ENCODE measurements at regions not wholly inside any gene's neighbourhood (a gene's known extent, or its start where the extent isn't known, plus 50 kb on each side); places are given as distances from the start of the nearest gene placed in this dataset.

- Histone ChIP-seq H3K4me3 (ENCODE audit: low read depth, low read length) (no peak overlapping the region), H3K9me3 (no peaks in the 10 kb centered on the region), H3K36me3 (no peaks in the 10 kb centered on the region), H3K27me3 (no peaks in the 10 kb centered on the region), H3K4me1 (peaks cover 5% of the 10 kb centered on the region)
- DNase-seq: no peak
- TF ChIP-seq CTCF (IDR thresholded peaks at IDR 0.05; ENCODE audit: low read depth, low read length): no peak
Measured at GRCh38 chr12:92020983-92021665, 124.5 kb downstream of the BTG1 start.

GRCh38 chr12:92019491-92020277, 126.0 kb downstream of the BTG1 start:
- H3K4me1 ChIP-seq: peaks cover 5% of the 10 kb centered on the region
- H3K27me3 ChIP-seq: no peaks in the 10 kb centered on the region
- H3K4me3 ChIP-seq (ENCODE audit: low read depth, low read length): no peak overlapping the region
- H3K9me3 ChIP-seq: no peaks in the 10 kb centered on the region
- no peaks in the 10 kb centered on the region for H3K36me3 ChIP-seq
- TF ChIP-seq CTCF (IDR thresholded peaks at IDR 0.05; ENCODE audit: low read depth, low read length): no peak
- no peak for DNase-seq

- H3K9me3 ChIP-seq: no peaks in the 10 kb centered on the region
- H3K4me1 ChIP-seq: no peaks in the 10 kb centered on the region
- no peak for DNase-seq
- no peaks in the 10 kb centered on the region for H3K27me3 ChIP-seq
- H3K4me3 ChIP-seq (ENCODE audit: low read depth, low read length): no peak overlapping the region
- H3K36me3 ChIP-seq: no peaks in the 10 kb centered on the region
- no peak for TF ChIP-seq CTCF (IDR thresholded peaks at IDR 0.05; ENCODE audit: low read depth, low read length)
Measured at GRCh38 chr12:92012691-92013090, 133.0 kb downstream of the BTG1 start.

GRCh38 chr12:92010853-92011701, 134.6 kb downstream of the BTG1 start:
- TF ChIP-seq CTCF (IDR thresholded peaks at IDR 0.05; ENCODE audit: low read depth, low read length): no peak
- Histone ChIP-seq H3K4me3 (ENCODE audit: low read depth, low read length) (no peak overlapping the region), H3K36me3 (no peaks in the 10 kb centered on the region), H3K4me1 (no peaks in the 10 kb centered on the region), H3K27me3 (no peaks in the 10 kb centered on the region), H3K9me3 (no peaks in the 10 kb centered on the region)
- no peak for DNase-seq

- DNase-seq: no peak
- no peaks in the 10 kb centered on the region for H3K9me3 ChIP-seq
- TF ChIP-seq CTCF (IDR thresholded peaks at IDR 0.05; ENCODE audit: low read depth, low read length): no peak
- no peaks in the 10 kb centered on the region for H3K4me1 ChIP-seq
- no peaks in the 10 kb centered on the region for H3K36me3 ChIP-seq
- no peaks in the 10 kb centered on the region for H3K27me3 ChIP-seq
- no peak overlapping the region for H3K4me3 ChIP-seq (ENCODE audit: low read depth, low read length)
Measured at GRCh38 chr12:92010368-92010767, 135.3 kb downstream of the BTG1 start.

All from BE2C (cell line).